HFFc6 (cell line): ENCODE measurements at regions not wholly inside any gene's neighbourhood (a gene's known extent, or its start where the extent isn't known, plus 50 kb on each side); places are given as distances from the start of the nearest gene placed in this dataset.

Source experiments
- DNase-seq: peaks from one replicate; pipeline ENCODE4 v3.0.0-alpha.2; 2018
- H3K27ac Mint-ChIP-seq: 2 replicates; pipeline ENCODE4 v1.8.0; 2020; ENCODE audit warnings: mild to moderate bottlenecking, mixed read lengths
- H3K27me3 Mint-ChIP-seq: 2 replicates; pipeline ENCODE4 v1.8.0; 2021; ENCODE audit warnings: mild to moderate bottlenecking, moderate library complexity, mixed read lengths; ENCODE audit not compliant: insufficient read depth
- H3K36me3 Mint-ChIP-seq: 2 replicates; pipeline ENCODE4 v1.8.0; 2021; ENCODE audit warnings: low read depth, mixed read lengths
- H3K4me1 Mint-ChIP-seq: 2 replicates; pipeline ENCODE4 v1.8.0; 2020; ENCODE audit warnings: low read depth, mixed read lengths
- H3K4me3 Mint-ChIP-seq: 2 replicates; pipeline ENCODE4 v1.8.0; 2020; ENCODE audit warnings: mild to moderate bottlenecking, moderate library complexity, mixed read lengths
- H3K9me3 Mint-ChIP-seq: 2 replicates; pipeline ENCODE4 v1.8.0; 2020; ENCODE audit warnings: mild to moderate bottlenecking, mixed read lengths
- CTCF ChIP-seq: fragments of 200-600 bp; sonication (generic); IDR thresholded peaks from 2 replicates; pipeline ENCODE4 v1.5.0; 2021; ENCODE audit warnings: antibody characterized with exemption, mild to moderate bottlenecking

- H3K36me3 Mint-ChIP-seq = no peaks in the 10 kb centered on the region
- H3K9me3 Mint-ChIP-seq = no peaks in the 10 kb centered on the region
- no peak overlapping the region for H3K27ac Mint-ChIP-seq
- no peak for TF ChIP-seq CTCF
- no peak for DNase-seq
- H3K4me3 Mint-ChIP-seq = no peak overlapping the region
- H3K4me1 Mint-ChIP-seq = no peaks in the 10 kb centered on the region
- no peaks in the 10 kb centered on the region; the same call in none of the 2 replicates for H3K27me3 Mint-ChIP-seq
Measured at GRCh38 chr2:118240276-118240675, 152.0 kb downstream of the INSIG2 start.

- Mint-ChIP-seq H3K4me1 (no peaks in the 10 kb centered on the region), H3K4me3 (no peak overlapping the region), H3K27ac (no peak overlapping the region), H3K27me3 (peaks cover under 1% of the 10 kb centered on the region), H3K36me3 (no peaks in the 10 kb centered on the region), H3K9me3 (no peaks in the 10 kb centered on the region)
- no peak for DNase-seq
- TF ChIP-seq CTCF = no peak
Measured at GRCh38 chr2:118239284-118239683, 151.0 kb downstream of the INSIG2 start.

GRCh38 chr2:118237451-118237850 lies 149.2 kb downstream of the INSIG2 start:
- Mint-ChIP-seq H3K36me3 (no peaks in the 10 kb centered on the region), H3K4me1 (no peaks in the 10 kb centered on the region), H3K9me3 (no peaks in the 10 kb centered on the region), H3K27ac (no peak overlapping the region), H3K4me3 (no peak overlapping the region), H3K27me3 (peaks cover 5% of the 10 kb centered on the region)
- no peak for DNase-seq
- TF ChIP-seq CTCF = no peak

- no peak for TF ChIP-seq CTCF
- no peak for DNase-seq
- Mint-ChIP-seq H3K4me1 (no peaks in the 10 kb centered on the region), H3K36me3 (no peaks in the 10 kb centered on the region), H3K9me3 (no peaks in the 10 kb centered on the region), H3K27me3 (peaks cover 5% of the 10 kb centered on the region; the same call in 1 of the 2 replicates), H3K4me3 (no peak overlapping the region), H3K27ac (no peak overlapping the region)
Measured at GRCh38 chr2:118232796-118233195, 144.5 kb downstream of the INSIG2 start.

- Mint-ChIP-seq H3K4me1 (no peaks in the 10 kb centered on the region), H3K27ac (no peak overlapping the region), H3K9me3 (no peaks in the 10 kb centered on the region), H3K4me3 (no peak overlapping the region), H3K36me3 (no peaks in the 10 kb centered on the region), H3K27me3 (peaks cover 5% of the 10 kb centered on the region; the same call in 1 of the 2 replicates)
- TF ChIP-seq CTCF = no peak
- DNase-seq = no peak
Measured at GRCh38 chr2:118232391-118232790, 144.1 kb downstream of the INSIG2 start.

GRCh38 chr2:118231759-118232158 lies 143.5 kb downstream of the INSIG2 start:
- DNase-seq = no peak

More at GRCh38 chr2:118231759-118232158, 143.5 kb downstream of the INSIG2 start:
- no peaks in the 10 kb centered on the region for H3K9me3 Mint-ChIP-seq
- H3K27ac Mint-ChIP-seq = no peak overlapping the region
- H3K27me3 Mint-ChIP-seq = peaks cover 5% of the 10 kb centered on the region; the same call in 1 of the 2 replicates
- no peaks in the 10 kb centered on the region for H3K4me1 Mint-ChIP-seq
- H3K36me3 Mint-ChIP-seq = no peaks in the 10 kb centered on the region
- H3K4me3 Mint-ChIP-seq = no peak overlapping the region
- no peak for TF ChIP-seq CTCF
